ENCODE measurements at regions not wholly inside any gene's neighbourhood (a gene's known extent, or its start where the extent isn't known, plus 50 kb on each side); places are given as distances from the start of the nearest gene placed in this dataset.

GRCh38 chr5:35482167-35482755 lies 135.4 kb upstream of the SPEF2 start:
- TF ChIP-seq CTCF (conservative IDR thresholded peaks at IDR 0.05; ENCODE audit: low read depth, low read length): no peak
- Histone ChIP-seq H3K4me1 (ENCODE audit: low read depth, poor library complexity, severe bottlenecking) (peaks cover 12% of the 10 kb centered on the region), H3K9ac (no peak overlapping the region), H3K27ac (no peak overlapping the region), H3K79me2 (ENCODE audit: insufficient read depth, low read depth) (no peaks in the 10 kb centered on the region), H3K4me3 (IDR thresholded peaks at IDR 0.05; ENCODE audit: insufficient read depth, low read depth, low read length) (no peak overlapping the region), H2AFZ (ENCODE audit: low read depth) (no peak overlapping the region), H3K36me3 (ENCODE audit: insufficient read depth) (no peaks in the 10 kb centered on the region), H4K20me1 (ENCODE audit: insufficient read depth) (no peaks in the 10 kb centered on the region), H3K27me3 (ENCODE audit: insufficient read depth, low read depth) (no peaks in the 10 kb centered on the region), H3K4me2 (no peak overlapping the region)

DNA sequence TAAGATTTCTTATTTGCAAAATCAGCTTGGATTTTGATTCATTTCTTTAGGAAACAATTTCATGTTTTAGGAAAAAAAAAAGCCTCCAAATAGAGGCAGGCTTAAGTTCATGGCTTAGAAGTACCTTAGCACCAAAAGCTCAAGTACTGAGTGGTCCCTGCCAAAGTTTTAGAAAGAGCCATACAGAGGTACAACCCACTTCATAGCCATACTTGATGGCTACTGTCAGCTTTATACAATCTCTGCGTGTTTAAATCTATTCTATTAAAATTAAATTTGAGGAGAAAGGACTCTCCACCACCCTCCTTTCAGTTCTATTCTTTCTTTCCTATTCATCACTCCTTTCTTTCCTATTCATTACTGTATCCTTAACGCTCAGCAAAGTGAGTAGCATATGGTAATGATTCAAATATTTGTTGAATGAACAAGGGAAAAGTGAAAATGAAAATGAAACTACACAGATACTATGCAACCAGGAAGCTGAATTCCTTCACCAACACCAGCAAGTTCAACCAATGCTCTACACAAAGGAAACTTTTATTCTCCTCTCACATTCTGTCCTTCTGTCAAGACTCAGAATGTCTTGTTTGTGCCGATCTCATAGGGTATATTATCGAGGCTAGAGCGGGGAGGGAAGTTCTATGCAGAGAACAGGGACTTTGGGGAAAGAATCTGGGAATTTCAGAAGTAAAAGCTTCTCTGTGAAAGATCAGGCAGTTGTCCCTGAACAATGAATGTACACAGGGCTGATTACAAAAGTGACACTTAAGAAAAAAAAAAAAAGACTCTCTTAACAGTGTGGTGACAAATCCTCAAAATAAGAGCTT lies 138.6 kb upstream of the SPEF2 start:
- H3K79me2 ChIP-seq (ENCODE audit: insufficient read depth, low read depth): no peaks in the 10 kb centered on the region
- peak overlapping the region; percentile 50 for H3K4me2 ChIP-seq
- no peaks in the 10 kb centered on the region for H4K20me1 ChIP-seq (ENCODE audit: insufficient read depth)
- no peak overlapping the region for H3K4me3 ChIP-seq (IDR thresholded peaks at IDR 0.05; ENCODE audit: insufficient read depth, low read depth, low read length)
- peak overlapping the region; percentile 37; the same call in 1 of the 2 replicates for H3K9ac ChIP-seq
- TF ChIP-seq CTCF (conservative IDR thresholded peaks at IDR 0.05; ENCODE audit: low read depth, low read length): no peak
- no peaks in the 10 kb centered on the region for H3K27me3 ChIP-seq (ENCODE audit: insufficient read depth, low read depth)
- H3K36me3 ChIP-seq (ENCODE audit: insufficient read depth): no peaks in the 10 kb centered on the region
- peak overlapping the region; percentile 83 for H2AFZ ChIP-seq (ENCODE audit: low read depth)
- H3K27ac ChIP-seq: peak overlapping the region; percentile 39
- peaks cover 12% of the 10 kb centered on the region for H3K4me1 ChIP-seq (ENCODE audit: low read depth, poor library complexity, severe bottlenecking)

DNA sequence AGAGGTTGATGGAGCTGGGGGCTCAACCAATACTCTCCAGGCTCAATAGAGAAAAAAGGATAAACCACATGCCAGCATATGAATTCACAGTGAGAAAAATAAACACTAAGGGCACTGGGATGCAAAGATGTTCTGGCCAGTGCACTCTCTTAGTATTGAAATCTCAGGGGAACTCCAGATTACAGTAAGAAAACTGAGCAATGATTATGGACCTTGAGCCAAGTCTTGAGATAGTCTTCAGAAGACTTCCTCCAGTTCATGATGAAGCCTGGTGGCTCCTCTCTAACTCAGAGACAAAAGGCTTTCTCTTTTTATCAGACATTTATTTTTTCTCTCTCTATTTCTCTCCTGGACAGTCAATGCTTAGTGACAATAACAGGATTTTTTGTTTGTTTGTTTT lies 139.8 kb upstream of the SPEF2 start:
- Histone ChIP-seq H3K9ac (no peak overlapping the region), H3K36me3 (ENCODE audit: insufficient read depth) (no peaks in the 10 kb centered on the region), H3K4me3 (IDR thresholded peaks at IDR 0.05; ENCODE audit: insufficient read depth, low read depth, low read length) (no peak overlapping the region), H3K4me2 (no peak overlapping the region), H4K20me1 (ENCODE audit: insufficient read depth) (no peaks in the 10 kb centered on the region), H2AFZ (ENCODE audit: low read depth) (0 out of 2 replicates have a peak overlapping the region, but pooled peaks have one; percentile 83), H3K27me3 (ENCODE audit: insufficient read depth, low read depth) (no peaks in the 10 kb centered on the region), H3K27ac (no peak overlapping the region), H3K79me2 (ENCODE audit: insufficient read depth, low read depth) (no peaks in the 10 kb centered on the region), H3K4me1 (ENCODE audit: low read depth, poor library complexity, severe bottlenecking) (peaks cover 12% of the 10 kb centered on the region)
- no peak for TF ChIP-seq CTCF (conservative IDR thresholded peaks at IDR 0.05; ENCODE audit: low read depth, low read length)

- Histone ChIP-seq H3K36me3 (ENCODE audit: insufficient read depth) (no peaks in the 10 kb centered on the region), H3K4me1 (ENCODE audit: low read depth, poor library complexity, severe bottlenecking) (peaks cover 12% of the 10 kb centered on the region), H3K27ac (no peak overlapping the region), H3K4me3 (IDR thresholded peaks at IDR 0.05; ENCODE audit: insufficient read depth, low read depth, low read length) (no peak overlapping the region), H3K79me2 (ENCODE audit: insufficient read depth, low read depth) (no peaks in the 10 kb centered on the region), H4K20me1 (ENCODE audit: insufficient read depth) (no peaks in the 10 kb centered on the region), H3K4me2 (no peak overlapping the region), H3K9ac (no peak overlapping the region), H3K27me3 (ENCODE audit: insufficient read depth, low read depth) (no peaks in the 10 kb centered on the region), H2AFZ (ENCODE audit: low read depth) (no peak overlapping the region)
- TF ChIP-seq CTCF (conservative IDR thresholded peaks at IDR 0.05; ENCODE audit: low read depth, low read length): no peak
Observed at GRCh38 chr5:35477321-35477720, 140.3 kb upstream of the SPEF2 start.

All from KMS-11 (cell line).